ENCODE measurements at regions not wholly inside any gene's neighbourhood (a gene's known extent, or its start where the extent isn't known, plus 50 kb on each side); places are given as distances from the start of the nearest gene placed in this dataset.

- H3K4me3 ChIP-seq (ENCODE audit: low read depth, low read length) = no peak overlapping the region
- no peak for DNase-seq (ENCODE audit: low read depth)
- TF ChIP-seq MYC (IDR thresholded peaks at IDR 0.05; ENCODE audit: low read depth, low read length) = no peak
- no peak for TF ChIP-seq POLR2A (IDR thresholded peaks at IDR 0.05; ENCODE audit: extremely low read depth, insufficient read length)
- TF ChIP-seq MAX (IDR thresholded peaks at IDR 0.05; ENCODE audit: low read depth, low read length) = no peak
- TF ChIP-seq, protein P1, sequence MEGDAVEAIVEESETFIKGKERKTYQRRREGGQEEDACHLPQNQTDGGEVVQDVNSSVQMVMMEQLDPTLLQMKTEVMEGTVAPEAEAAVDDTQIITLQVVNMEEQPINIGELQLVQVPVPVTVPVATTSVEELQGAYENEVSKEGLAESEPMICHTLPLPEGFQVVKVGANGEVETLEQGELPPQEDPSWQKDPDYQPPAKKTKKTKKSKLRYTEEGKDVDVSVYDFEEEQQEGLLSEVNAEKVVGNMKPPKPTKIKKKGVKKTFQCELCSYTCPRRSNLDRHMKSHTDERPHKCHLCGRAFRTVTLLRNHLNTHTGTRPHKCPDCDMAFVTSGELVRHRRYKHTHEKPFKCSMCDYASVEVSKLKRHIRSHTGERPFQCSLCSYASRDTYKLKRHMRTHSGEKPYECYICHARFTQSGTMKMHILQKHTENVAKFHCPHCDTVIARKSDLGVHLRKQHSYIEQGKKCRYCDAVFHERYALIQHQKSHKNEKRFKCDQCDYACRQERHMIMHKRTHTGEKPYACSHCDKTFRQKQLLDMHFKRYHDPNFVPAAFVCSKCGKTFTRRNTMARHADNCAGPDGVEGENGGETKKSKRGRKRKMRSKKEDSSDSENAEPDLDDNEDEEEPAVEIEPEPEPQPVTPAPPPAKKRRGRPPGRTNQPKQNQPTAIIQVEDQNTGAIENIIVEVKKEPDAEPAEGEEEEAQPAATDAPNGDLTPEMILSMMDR (IDR thresholded peaks at IDR 0.05; ENCODE audit: low read depth, low read length) = no peak
Measured at GRCh38 chr22:49099089-49099488, 728.6 kb downstream of the BRD1 start.

DNA sequence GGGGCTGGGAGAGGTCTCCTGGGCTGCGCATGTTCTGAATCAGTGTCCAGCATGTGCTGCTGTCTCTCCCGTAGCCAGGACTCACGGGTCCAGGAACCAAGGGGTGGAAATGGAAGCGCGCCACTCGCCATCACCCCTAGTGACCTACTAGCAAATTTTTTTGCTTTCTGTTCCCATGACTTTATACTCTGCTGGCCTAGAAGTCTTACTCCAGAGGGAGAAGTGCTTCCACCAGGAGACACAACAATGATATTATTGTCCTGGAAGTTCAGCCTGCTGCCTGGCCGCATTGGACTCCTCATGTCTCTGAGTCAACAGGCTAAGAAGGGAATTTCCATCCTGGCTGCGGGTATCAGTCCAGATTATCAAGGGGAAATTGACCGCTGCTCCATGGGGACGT lies 729.7 kb downstream of the BRD1 start:
- TF ChIP-seq MYC (IDR thresholded peaks at IDR 0.05; ENCODE audit: low read depth, low read length) (no peak), MAX (IDR thresholded peaks at IDR 0.05; ENCODE audit: low read depth, low read length) (no peak), POLR2A (IDR thresholded peaks at IDR 0.05; ENCODE audit: extremely low read depth, insufficient read length) (no peak)
- TF ChIP-seq, protein P1 (IDR thresholded peaks at IDR 0.05; ENCODE audit: low read depth, low read length) = no peak
- no peak for DNase-seq (ENCODE audit: low read depth)
- no peak overlapping the region for H3K4me3 ChIP-seq (ENCODE audit: low read depth, low read length)

DNA sequence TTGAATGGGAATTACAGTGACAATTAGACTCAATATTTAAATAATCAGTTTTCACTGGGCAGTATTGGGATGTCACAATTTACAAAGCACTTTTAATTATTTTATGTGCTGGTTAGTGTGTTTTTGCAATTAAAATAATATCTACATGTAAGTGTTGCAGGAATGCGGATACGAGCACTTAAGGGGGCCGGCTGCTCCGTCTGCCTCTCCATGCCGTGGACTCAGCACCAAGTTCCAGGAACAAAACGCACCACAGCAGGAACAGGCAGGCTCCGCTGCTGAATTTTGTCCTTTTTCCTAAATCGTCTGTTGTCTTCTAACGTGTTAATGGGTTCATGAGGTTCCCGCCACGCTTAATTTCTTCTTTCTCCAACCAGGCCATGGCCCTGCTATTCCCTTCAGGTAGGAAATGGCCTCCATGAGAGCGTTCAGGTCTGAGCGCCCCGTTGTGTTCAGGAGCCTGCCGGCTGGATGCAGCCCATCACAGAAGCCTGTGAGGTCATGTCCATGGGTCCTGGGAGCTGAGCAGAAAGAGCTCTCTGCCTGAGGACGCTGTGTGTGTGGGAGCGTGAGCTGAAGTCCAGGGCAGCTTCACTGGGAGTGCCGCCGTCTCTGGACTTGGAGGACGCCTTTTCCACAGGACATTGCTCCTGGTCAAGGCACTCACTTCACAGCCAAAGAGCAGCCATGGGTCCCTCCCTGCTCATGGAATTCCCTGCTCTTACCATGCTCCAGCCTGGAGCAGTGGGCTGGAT lies 730.3 kb downstream of the BRD1 start:
- TF ChIP-seq, protein P1 (IDR thresholded peaks at IDR 0.05; ENCODE audit: low read depth, low read length) = no peak
- TF ChIP-seq POLR2A (IDR thresholded peaks at IDR 0.05; ENCODE audit: extremely low read depth, insufficient read length) (no peak), MAX (IDR thresholded peaks at IDR 0.05; ENCODE audit: low read depth, low read length) (no peak), MYC (IDR thresholded peaks at IDR 0.05; ENCODE audit: low read depth, low read length) (no peak)
- no peak overlapping the region for H3K4me3 ChIP-seq (ENCODE audit: low read depth, low read length)
- no peak for DNase-seq (ENCODE audit: low read depth)

- TF ChIP-seq, protein P1 (IDR thresholded peaks at IDR 0.05; ENCODE audit: low read depth, low read length) = no peak
- TF ChIP-seq POLR2A (IDR thresholded peaks at IDR 0.05; ENCODE audit: extremely low read depth, insufficient read length) = no peak
- TF ChIP-seq MAX (IDR thresholded peaks at IDR 0.05; ENCODE audit: low read depth, low read length) = no peak
- no peak for TF ChIP-seq MYC (IDR thresholded peaks at IDR 0.05; ENCODE audit: low read depth, low read length)
- DNase-seq (ENCODE audit: low read depth) = no peak
- no peak overlapping the region for H3K4me3 ChIP-seq (ENCODE audit: low read depth, low read length)
Measured at GRCh38 chr22:49096476-49096875, 731.2 kb downstream of the BRD1 start.

- DNase-seq (ENCODE audit: low read depth) = no peak
- no peak for TF ChIP-seq MAX (IDR thresholded peaks at IDR 0.05; ENCODE audit: low read depth, low read length)
- TF ChIP-seq, protein P1 (IDR thresholded peaks at IDR 0.05; ENCODE audit: low read depth, low read length) = no peak
- TF ChIP-seq MYC (IDR thresholded peaks at IDR 0.05; ENCODE audit: low read depth, low read length) = no peak
- TF ChIP-seq POLR2A (IDR thresholded peaks at IDR 0.05; ENCODE audit: extremely low read depth, insufficient read length) = no peak
- H3K4me3 ChIP-seq (ENCODE audit: low read depth, low read length) = no peak overlapping the region
Measured at GRCh38 chr22:49095366-49095765, 732.3 kb downstream of the BRD1 start.

All from NB4 (cell line).